ENCODE measurements at regions not wholly inside any gene's neighbourhood (a gene's known extent, or its start where the extent isn't known, plus 50 kb on each side); places are given as distances from the start of the nearest gene placed in this dataset.

GRCh38 chr2:30341500-30342267 lies 105.4 kb upstream of the LCLAT1 start:
- no peak for DNase-seq (ENCODE audit: low spot score)
- TF ChIP-seq CTCF (IDR thresholded peaks at IDR 0.05; ENCODE audit: extremely low read depth, missing control alignments), result no peak

GRCh38 chr2:30346471-30347169 lies 100.4 kb upstream of the LCLAT1 start:
- TF ChIP-seq CTCF (IDR thresholded peaks at IDR 0.05; ENCODE audit: extremely low read depth, missing control alignments), result no peak
- DNase-seq (ENCODE audit: low spot score), result no peak

GRCh38 chr2:30348825-30349224 lies 98.2 kb upstream of the LCLAT1 start:
- no peak for DNase-seq (ENCODE audit: low spot score)
- no peak for TF ChIP-seq CTCF (IDR thresholded peaks at IDR 0.05; ENCODE audit: extremely low read depth, missing control alignments)

GRCh38 chr2:30349691-30350090 lies 97.4 kb upstream of the LCLAT1 start:
- no peak for DNase-seq (ENCODE audit: low spot score)
- TF ChIP-seq CTCF (IDR thresholded peaks at IDR 0.05; ENCODE audit: extremely low read depth, missing control alignments), result no peak

- DNase-seq (ENCODE audit: low spot score), result no peak
- TF ChIP-seq CTCF (IDR thresholded peaks at IDR 0.05; ENCODE audit: extremely low read depth, missing control alignments), result no peak
Measured at GRCh38 chr2:30351116-30351515, 95.9 kb upstream of the LCLAT1 start.

GRCh38 chr2:30351949-30352348 lies 95.1 kb upstream of the LCLAT1 start:
- no peak for DNase-seq (ENCODE audit: low spot score)
- TF ChIP-seq CTCF (IDR thresholded peaks at IDR 0.05; ENCODE audit: extremely low read depth, missing control alignments), result no peak

- DNase-seq (ENCODE audit: low spot score), result no peak
Measured at GRCh38 chr2:30354150-30354549, 92.9 kb upstream of the LCLAT1 start.

More at GRCh38 chr2:30354150-30354549, 92.9 kb upstream of the LCLAT1 start:
- no peak for TF ChIP-seq CTCF (IDR thresholded peaks at IDR 0.05; ENCODE audit: extremely low read depth, missing control alignments)
